Endothelial cell of umbilical vein (primary cell): ENCODE measurements at regions not wholly inside any gene's neighbourhood (a gene's known extent, or its start where the extent isn't known, plus 50 kb on each side); places are given as distances from the start of the nearest gene placed in this dataset.

Experiments used
- CTCF ChIP-seq, 2 donors: IDR thresholded peaks; 1 replicate in 1 of 2; 2 replicates in 1 of 2; pipeline ENCODE4 v1.5.1; 2011; ENCODE audit warnings: low read length in 2 of 2, mild to moderate bottlenecking in 2 of 2, moderate library complexity in 2 of 2, control low read depth in 1 of 2, inconsistent platforms in 1 of 2, low read depth in 1 of 2; ENCODE audit not compliant: insufficient read depth in 1 of 2; ENCODE audit errors: extremely low read depth in 1 of 2
- EZH2 ChIP-seq: IDR thresholded peaks from 2 replicates; pipeline ENCODE4 v1.6.1; 2012; ENCODE audit warnings: borderline replicate concordance, low read depth, mild to moderate bottlenecking, moderate library complexity, low read length, inconsistent platforms; ENCODE audit not compliant: severe bottlenecking
- POLR2A ChIP-seq: IDR thresholded peaks from 2 replicates; pipeline ENCODE4 v1.6.1; 2012; ENCODE audit warnings: low read depth, mild to moderate bottlenecking, control low read depth, low read length

- no peak for TF ChIP-seq EZH2
- TF ChIP-seq POLR2A = no peak
- TF ChIP-seq CTCF (IDR thresholded peaks at IDR 0.05; ENCODE audit: extremely low read depth in 1 of 2, insufficient read depth in 1 of 2, low read depth in 1 of 2, low read length in 2 of 2) = no peak
These were observed 580.4 kb upstream of the ZEB2 start for GRCh38 chr2:145100301-145100700.
